SK-N-SH treated with all-trans-retinoic acid at 6 μM for 48 hours (cell line): ENCODE measurements at regions not wholly inside any gene's neighbourhood (a gene's known extent, or its start where the extent isn't known, plus 50 kb on each side); places are given as distances from the start of the nearest gene placed in this dataset.

ENCODE experiments used
- GLIS3 ChIP-seq: fragments of 250-450 bp; sonication (Bioruptor Pico); IDR thresholded peaks from 2 replicates; pipeline ENCODE4 v1.5.0; 2020; ENCODE audit warnings: mild to moderate bottlenecking, moderate library complexity
- ISL1 ChIP-seq: fragments of 250-450 bp; sonication (Bioruptor Pico); IDR thresholded peaks from 2 replicates; pipeline ENCODE4 v2.1.2; 2022; ENCODE audit warnings: mild to moderate bottlenecking, moderate library complexity
- ZC3H10 ChIP-seq: fragments of 250-450 bp; sonication (Bioruptor Pico); IDR thresholded peaks from 2 replicates; pipeline ENCODE4 v1.5.1; 2021; ENCODE audit warnings: mild to moderate bottlenecking, moderate library complexity
- TF ChIP-seq, protein P1 (sequence below): fragments of 250-450 bp; sonication (Bioruptor Pico); IDR thresholded peaks from 2 replicates; pipeline ENCODE4 v1.5.1; 2020; ENCODE audit warnings: low read depth, mild to moderate bottlenecking, moderate library complexity

DNA sequence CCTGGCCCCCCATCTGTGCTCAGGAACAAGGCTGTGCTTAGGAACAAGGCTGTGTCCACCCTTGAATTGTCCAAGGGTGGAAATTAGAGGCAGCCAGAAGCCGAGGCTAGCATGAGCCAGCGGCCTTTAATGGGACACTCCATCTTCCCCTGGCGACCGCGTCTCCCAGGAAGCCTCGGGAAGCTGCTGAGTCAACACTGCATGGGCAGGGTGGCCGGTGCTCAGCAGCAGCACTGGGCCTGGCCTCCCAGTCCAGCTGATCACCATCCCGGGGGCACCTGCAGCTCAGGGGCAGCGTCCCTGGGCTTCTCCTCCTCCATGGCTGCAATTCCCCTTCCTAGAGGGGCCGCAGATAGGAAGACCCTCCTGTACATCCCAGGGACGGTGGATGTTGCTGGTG is 180.8 kb downstream of the ENGASE start:
- TF ChIP-seq ISL1 (CRISPR knock-in tag), result no peak
- no peak for TF ChIP-seq ZC3H10 (CRISPR knock-in tag)
- TF ChIP-seq, protein P1, sequence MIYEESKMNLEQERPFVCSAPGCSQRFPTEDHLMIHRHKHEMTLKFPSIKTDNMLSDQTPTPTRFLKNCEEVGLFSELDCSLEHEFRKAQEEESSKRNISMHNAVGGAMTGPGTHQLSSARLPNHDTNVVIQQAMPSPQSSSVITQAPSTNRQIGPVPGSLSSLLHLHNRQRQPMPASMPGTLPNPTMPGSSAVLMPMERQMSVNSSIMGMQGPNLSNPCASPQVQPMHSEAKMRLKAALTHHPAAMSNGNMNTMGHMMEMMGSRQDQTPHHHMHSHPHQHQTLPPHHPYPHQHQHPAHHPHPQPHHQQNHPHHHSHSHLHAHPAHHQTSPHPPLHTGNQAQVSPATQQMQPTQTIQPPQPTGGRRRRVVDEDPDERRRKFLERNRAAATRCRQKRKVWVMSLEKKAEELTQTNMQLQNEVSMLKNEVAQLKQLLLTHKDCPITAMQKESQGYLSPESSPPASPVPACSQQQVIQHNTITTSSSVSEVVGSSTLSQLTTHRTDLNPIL (CRISPR knock-in tag), result no peak
- TF ChIP-seq GLIS3 (CRISPR knock-in tag), result no peak
